ENCODE measurements at regions not wholly inside any gene's neighbourhood (a gene's known extent, or its start where the extent isn't known, plus 50 kb on each side); places are given as distances from the start of the nearest gene placed in this dataset.

DNA sequence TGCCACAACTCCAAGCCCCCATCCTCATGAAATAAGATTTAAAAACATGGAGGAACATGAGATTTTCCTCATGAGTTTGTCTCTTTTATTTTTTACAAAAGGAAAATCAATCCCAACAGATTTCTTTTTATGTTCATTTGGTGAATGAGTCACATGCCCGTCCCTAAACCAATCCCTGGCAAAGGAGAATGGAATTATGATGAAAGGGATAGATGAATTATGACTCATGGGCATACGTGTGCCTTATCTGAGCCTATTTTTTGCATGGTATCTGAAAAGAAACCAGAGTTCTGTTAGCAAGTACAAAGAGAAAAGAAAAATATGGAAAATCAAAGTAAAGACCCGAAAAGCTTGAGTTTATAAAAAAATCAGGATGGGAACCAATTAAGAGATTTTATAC is 267.5 kb upstream of the TMEM161B start (continued):
- TF ChIP-seq, protein P1, sequence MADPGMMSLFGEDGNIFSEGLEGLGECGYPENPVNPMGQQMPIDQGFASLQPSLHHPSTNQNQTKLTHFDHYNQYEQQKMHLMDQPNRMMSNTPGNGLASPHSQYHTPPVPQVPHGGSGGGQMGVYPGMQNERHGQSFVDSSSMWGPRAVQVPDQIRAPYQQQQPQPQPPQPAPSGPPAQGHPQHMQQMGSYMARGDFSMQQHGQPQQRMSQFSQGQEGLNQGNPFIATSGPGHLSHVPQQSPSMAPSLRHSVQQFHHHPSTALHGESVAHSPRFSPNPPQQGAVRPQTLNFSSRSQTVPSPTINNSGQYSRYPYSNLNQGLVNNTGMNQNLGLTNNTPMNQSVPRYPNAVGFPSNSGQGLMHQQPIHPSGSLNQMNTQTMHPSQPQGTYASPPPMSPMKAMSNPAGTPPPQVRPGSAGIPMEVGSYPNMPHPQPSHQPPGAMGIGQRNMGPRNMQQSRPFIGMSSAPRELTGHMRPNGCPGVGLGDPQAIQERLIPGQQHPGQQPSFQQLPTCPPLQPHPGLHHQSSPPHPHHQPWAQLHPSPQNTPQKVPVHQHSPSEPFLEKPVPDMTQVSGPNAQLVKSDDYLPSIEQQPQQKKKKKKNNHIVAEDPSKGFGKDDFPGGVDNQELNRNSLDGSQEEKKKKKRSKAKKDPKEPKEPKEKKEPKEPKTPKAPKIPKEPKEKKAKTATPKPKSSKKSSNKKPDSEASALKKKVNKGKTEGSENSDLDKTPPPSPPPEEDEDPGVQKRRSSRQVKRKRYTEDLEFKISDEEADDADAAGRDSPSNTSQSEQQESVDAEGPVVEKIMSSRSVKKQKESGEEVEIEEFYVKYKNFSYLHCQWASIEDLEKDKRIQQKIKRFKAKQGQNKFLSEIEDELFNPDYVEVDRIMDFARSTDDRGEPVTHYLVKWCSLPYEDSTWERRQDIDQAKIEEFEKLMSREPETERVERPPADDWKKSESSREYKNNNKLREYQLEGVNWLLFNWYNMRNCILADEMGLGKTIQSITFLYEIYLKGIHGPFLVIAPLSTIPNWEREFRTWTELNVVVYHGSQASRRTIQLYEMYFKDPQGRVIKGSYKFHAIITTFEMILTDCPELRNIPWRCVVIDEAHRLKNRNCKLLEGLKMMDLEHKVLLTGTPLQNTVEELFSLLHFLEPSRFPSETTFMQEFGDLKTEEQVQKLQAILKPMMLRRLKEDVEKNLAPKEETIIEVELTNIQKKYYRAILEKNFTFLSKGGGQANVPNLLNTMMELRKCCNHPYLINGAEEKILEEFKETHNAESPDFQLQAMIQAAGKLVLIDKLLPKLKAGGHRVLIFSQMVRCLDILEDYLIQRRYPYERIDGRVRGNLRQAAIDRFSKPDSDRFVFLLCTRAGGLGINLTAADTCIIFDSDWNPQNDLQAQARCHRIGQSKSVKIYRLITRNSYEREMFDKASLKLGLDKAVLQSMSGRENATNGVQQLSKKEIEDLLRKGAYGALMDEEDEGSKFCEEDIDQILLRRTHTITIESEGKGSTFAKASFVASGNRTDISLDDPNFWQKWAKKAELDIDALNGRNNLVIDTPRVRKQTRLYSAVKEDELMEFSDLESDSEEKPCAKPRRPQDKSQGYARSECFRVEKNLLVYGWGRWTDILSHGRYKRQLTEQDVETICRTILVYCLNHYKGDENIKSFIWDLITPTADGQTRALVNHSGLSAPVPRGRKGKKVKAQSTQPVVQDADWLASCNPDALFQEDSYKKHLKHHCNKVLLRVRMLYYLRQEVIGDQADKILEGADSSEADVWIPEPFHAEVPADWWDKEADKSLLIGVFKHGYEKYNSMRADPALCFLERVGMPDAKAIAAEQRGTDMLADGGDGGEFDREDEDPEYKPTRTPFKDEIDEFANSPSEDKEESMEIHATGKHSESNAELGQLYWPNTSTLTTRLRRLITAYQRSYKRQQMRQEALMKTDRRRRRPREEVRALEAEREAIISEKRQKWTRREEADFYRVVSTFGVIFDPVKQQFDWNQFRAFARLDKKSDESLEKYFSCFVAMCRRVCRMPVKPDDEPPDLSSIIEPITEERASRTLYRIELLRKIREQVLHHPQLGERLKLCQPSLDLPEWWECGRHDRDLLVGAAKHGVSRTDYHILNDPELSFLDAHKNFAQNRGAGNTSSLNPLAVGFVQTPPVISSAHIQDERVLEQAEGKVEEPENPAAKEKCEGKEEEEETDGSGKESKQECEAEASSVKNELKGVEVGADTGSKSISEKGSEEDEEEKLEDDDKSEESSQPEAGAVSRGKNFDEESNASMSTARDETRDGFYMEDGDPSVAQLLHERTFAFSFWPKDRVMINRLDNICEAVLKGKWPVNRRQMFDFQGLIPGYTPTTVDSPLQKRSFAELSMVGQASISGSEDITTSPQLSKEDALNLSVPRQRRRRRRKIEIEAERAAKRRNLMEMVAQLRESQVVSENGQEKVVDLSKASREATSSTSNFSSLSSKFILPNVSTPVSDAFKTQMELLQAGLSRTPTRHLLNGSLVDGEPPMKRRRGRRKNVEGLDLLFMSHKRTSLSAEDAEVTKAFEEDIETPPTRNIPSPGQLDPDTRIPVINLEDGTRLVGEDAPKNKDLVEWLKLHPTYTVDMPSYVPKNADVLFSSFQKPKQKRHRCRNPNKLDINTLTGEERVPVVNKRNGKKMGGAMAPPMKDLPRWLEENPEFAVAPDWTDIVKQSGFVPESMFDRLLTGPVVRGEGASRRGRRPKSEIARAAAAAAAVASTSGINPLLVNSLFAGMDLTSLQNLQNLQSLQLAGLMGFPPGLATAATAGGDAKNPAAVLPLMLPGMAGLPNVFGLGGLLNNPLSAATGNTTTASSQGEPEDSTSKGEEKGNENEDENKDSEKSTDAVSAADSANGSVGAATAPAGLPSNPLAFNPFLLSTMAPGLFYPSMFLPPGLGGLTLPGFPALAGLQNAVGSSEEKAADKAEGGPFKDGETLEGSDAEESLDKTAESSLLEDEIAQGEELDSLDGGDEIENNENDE (IDR thresholded peaks at IDR 0.05; ENCODE audit: insufficient replicate concordance, low read length): no peak
- TF ChIP-seq SUZ12 (IDR thresholded peaks at IDR 0.05; ENCODE audit: low read length): no peak
- TF ChIP-seq TBP (IDR thresholded peaks at IDR 0.05; ENCODE audit: low read depth, low read length): no peak
- no peak for TF ChIP-seq ZNF274 (IDR thresholded peaks at IDR 0.05; ENCODE audit: borderline replicate concordance, extremely low read depth, low read length)
- no peak for TF ChIP-seq HDAC2 (IDR thresholded peaks at IDR 0.05; ENCODE audit: borderline replicate concordance in 1 of 2, low read depth in 2 of 2, low read length in 2 of 2)
- TF ChIP-seq RFX5 (IDR thresholded peaks at IDR 0.05; ENCODE audit: borderline replicate concordance, low read depth, low read length): no peak
- TF ChIP-seq SRF (IDR thresholded peaks at IDR 0.05; ENCODE audit: low read depth, low read length): no peak
- no peak for TF ChIP-seq CHD1 (IDR thresholded peaks at IDR 0.05; ENCODE audit: low read depth, low read length)
